K562 (cell line): ENCODE measurements at regions not wholly inside any gene's neighbourhood (a gene's known extent, or its start where the extent isn't known, plus 50 kb on each side); places are given as distances from the start of the nearest gene placed in this dataset.

Experiments
- BMI1 ChIP-seq: fragments of 150-350 bp; IDR thresholded peaks from 2 replicates; pipeline ENCODE4 v1.6.1; 2014; ENCODE audit warnings: low read length
- BRCA1 ChIP-seq, 2 experiments: fragments of 450-650 bp in 1 of 2; sonication (generic) in 1 of 2; formaldehyde crosslinking in 1 of 2; IDR thresholded peaks; 2 replicates each; pipeline versions ENCODE4 v1.5.0 to v1.6.1; 2017 to 2020; ENCODE audit warnings: mild to moderate bottlenecking in 1 of 2, missing genetic modification reagents in 1 of 2
- BRF1 ChIP-seq: IDR thresholded peaks from 3 replicates; pipeline ENCODE4 v1.6.1; 2011; ENCODE audit warnings: borderline replicate concordance, mild to moderate bottlenecking; ENCODE audit not compliant: insufficient read length; ENCODE audit errors: extremely low read depth
- CHD1 ChIP-seq: fragments of 200-600 bp; sonication (generic); IDR thresholded peaks from one replicate; pipeline ENCODE4 v1.6.1; 2012; ENCODE audit warnings: mild to moderate bottlenecking, moderate library complexity, low read length, inconsistent platforms
- CREB5 ChIP-seq: fragments of 250-450 bp; sonication (Bioruptor Pico); IDR thresholded peaks from 2 replicates; pipeline ENCODE4 v1.5.0; 2020; ENCODE audit warnings: mild to moderate bottlenecking
- DPF2 ChIP-seq: fragments of 450-650 bp; IDR thresholded peaks from 2 replicates; pipeline ENCODE4 v1.6.1; 2016
- EZH2 ChIP-seq: IDR thresholded peaks from 2 replicates; pipeline ENCODE4 v1.6.1; 2012; ENCODE audit warnings: low read depth, mild to moderate bottlenecking, inconsistent platforms, low read length, borderline replicate concordance
- ZNF143 ChIP-seq: sonication (generic); formaldehyde crosslinking; IDR thresholded peaks from 2 replicates; pipeline ENCODE4 v1.9.0; 2022; ENCODE audit warnings: mild to moderate bottlenecking, missing genetic modification reagents
- ZNF407 ChIP-seq: fragments of 450-650 bp; IDR thresholded peaks from 2 replicates; pipeline ENCODE4 v1.6.1; 2016; ENCODE audit warnings: low read depth
- ZNF785 ChIP-seq: fragments of 250-450 bp; sonication (Bioruptor Pico); IDR thresholded peaks from 2 replicates; pipeline ENCODE4 v1.4.0; 2020; ENCODE audit warnings: mild to moderate bottlenecking
- TF ChIP-seq, protein P1 (sequence below): sonication (generic); formaldehyde crosslinking; IDR thresholded peaks from 2 replicates; pipeline ENCODE4 v1.9.0; 2022; ENCODE audit warnings: mild to moderate bottlenecking, missing genetic modification reagents

DNA sequence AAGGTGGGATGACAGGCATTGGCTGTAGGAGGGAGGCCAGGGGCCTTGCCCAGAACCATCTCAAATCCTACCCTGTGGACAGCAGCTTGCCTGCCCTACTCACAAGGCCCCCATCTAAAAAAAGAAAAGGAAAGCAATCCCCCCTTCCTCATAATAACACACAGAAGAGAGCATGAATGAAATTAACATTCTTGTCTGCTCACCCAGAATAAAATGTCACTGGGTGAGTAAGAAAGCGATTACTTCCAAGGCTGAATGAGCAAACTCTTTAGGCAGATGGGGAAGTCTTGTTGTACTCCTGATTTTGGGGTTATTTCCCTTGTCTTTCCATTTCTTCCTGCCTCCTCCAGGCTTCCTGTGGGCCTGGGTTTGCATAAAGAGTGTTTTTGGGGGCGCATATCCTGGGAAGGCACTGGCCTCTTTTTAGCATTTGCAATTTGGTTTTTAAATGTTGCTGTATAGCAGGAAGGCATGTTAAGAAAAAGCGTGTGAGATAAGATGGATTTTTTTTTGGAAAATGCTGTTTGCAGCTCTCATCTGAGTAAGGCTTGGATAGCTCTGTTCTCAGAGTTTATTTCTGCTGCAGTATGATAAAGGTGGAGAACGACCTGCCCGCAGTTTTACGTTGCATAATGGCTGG is 248.3 kb upstream of the GATB start (continued):
- TF ChIP-seq ZNF407 (no peak), BMI1 (no peak), CHD1 (no peak), BRF1 (no peak), ZNF143 (CRISPR knock-in tag) (no peak), EZH2 (no peak), BRCA1 (IDR thresholded peaks at IDR 0.05) (no peak), BRCA1 (CRISPR knock-in tag; IDR thresholded peaks at IDR 0.05) (no peak), CREB5 (no peak), ZNF785 (CRISPR knock-in tag) (no peak), DPF2 (no peak)
- TF ChIP-seq, protein P1, sequence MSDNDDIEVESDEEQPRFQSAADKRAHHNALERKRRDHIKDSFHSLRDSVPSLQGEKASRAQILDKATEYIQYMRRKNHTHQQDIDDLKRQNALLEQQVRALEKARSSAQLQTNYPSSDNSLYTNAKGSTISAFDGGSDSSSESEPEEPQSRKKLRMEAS, result no peak
